Pulmonary artery endothelial cell (primary cell): ENCODE measurements at regions not wholly inside any gene's neighbourhood (a gene's known extent, or its start where the extent isn't known, plus 50 kb on each side); places are given as distances from the start of the nearest gene placed in this dataset.

Experiments
- DNase-seq: peaks from one replicate; pipeline ENCODE4 v3.0.0-alpha.2; 2011; ENCODE audit warnings: low read depth, low spot score

GRCh38 chr6:105664931-105665330, 262.0 kb upstream of the PREP start:
- no peak for DNase-seq

GRCh38 chr6:105651969-105652368, 249.1 kb upstream of the PREP start:
- DNase-seq: no peak

GRCh38 chr6:105650347-105650746, 247.5 kb upstream of the PREP start:
- DNase-seq: no peak

- DNase-seq: no peak
Observed at GRCh38 chr6:105649192-105649591, 246.3 kb upstream of the PREP start.

GRCh38 chr6:105648276-105648675, 245.4 kb upstream of the PREP start:
- DNase-seq: no peak

GRCh38 chr6:105646391-105646867, 243.5 kb upstream of the PREP start:
- no peak for DNase-seq

- DNase-seq: no peak
Observed at GRCh38 chr6:105645958-105646357, 243.1 kb upstream of the PREP start.

GRCh38 chr6:105645156-105645555, 242.3 kb upstream of the PREP start:
- no peak for DNase-seq

- DNase-seq: no peak
Observed at GRCh38 chr6:105644691-105645090, 241.8 kb upstream of the PREP start.

GRCh38 chr6:105644073-105644489, 241.2 kb upstream of the PREP start:
- DNase-seq: no peak

- no peak for DNase-seq
Observed at GRCh38 chr6:105642708-105643107, 239.8 kb upstream of the PREP start.

- DNase-seq: no peak
Observed at GRCh38 chr6:105641504-105641903, 238.6 kb upstream of the PREP start.

GRCh38 chr6:105639124-105639523, 236.2 kb upstream of the PREP start:
- no peak for DNase-seq

GRCh38 chr6:105633814-105634213, 230.9 kb upstream of the PREP start:
- no peak for DNase-seq

- no peak for DNase-seq
Observed at GRCh38 chr6:105628156-105628860, 225.4 kb upstream of the PREP start.

- no peak for DNase-seq
Observed at GRCh38 chr6:105626295-105627158, 223.6 kb upstream of the PREP start.

GRCh38 chr6:105624021-105624420, 221.1 kb upstream of the PREP start:
- no peak for DNase-seq

- no peak for DNase-seq
Observed at GRCh38 chr6:105622226-105622625, 219.3 kb upstream of the PREP start.

- no peak for DNase-seq
Observed at GRCh38 chr6:105621564-105622175, 218.8 kb upstream of the PREP start.

- no peak for DNase-seq
Observed at GRCh38 chr6:105620878-105621277, 218.0 kb upstream of the PREP start.

GRCh38 chr6:105619971-105620741, 217.3 kb upstream of the PREP start:
- no peak for DNase-seq
